ENCODE measurements at regions not wholly inside any gene's neighbourhood (a gene's known extent, or its start where the extent isn't known, plus 50 kb on each side); places are given as distances from the start of the nearest gene placed in this dataset.

- POLR2A ChIA-PET: no interaction called here
- no peak for ATAC-seq
- CTCF ChIA-PET (ENCODE audit: low intra/inter-chr PET ratio, low total read pairs): no interaction called here
- Histone ChIP-seq H3K4me3 (replicated peaks in 1 of 3; ENCODE audit: insufficient read depth in 1 of 3, low read depth in 2 of 3, low read length in 3 of 3) (no peak overlapping the region), H3K9ac (ENCODE audit: insufficient read depth, low read depth, low read length) (no peak overlapping the region), H4K20me1 (ENCODE audit: insufficient read depth, low read length) (no peaks in the 10 kb centered on the region), H3K27me3 (ENCODE audit: control insufficient read depth in 1 of 2, insufficient read depth in 2 of 2, low read length in 2 of 2) (no peaks in the 10 kb centered on the region; a peak in 1 of 5 replicates), H3K9me3 (ENCODE audit: low read length) (no peaks in the 10 kb centered on the region), H3K79me2 (ENCODE audit: insufficient read depth, low read length) (no peaks in the 10 kb centered on the region), H3K4me2 (ENCODE audit: low read depth, low read length) (no peak overlapping the region), H2AFZ (ENCODE audit: low read length) (no peak overlapping the region), H3K27ac (ENCODE audit: extremely low read length, insufficient read depth, low read length) (no peak overlapping the region), H3K36me3 (replicated peaks in 1 of 2; ENCODE audit: control insufficient read depth in 1 of 2, insufficient read depth in 2 of 2, low read length in 2 of 2) (no peaks in the 10 kb centered on the region), H3K4me1 (ENCODE audit: insufficient read depth, low read length) (no peaks in the 10 kb centered on the region)
- no TSS peak for BruUV-seq (replicated peaks)
- FAIRE-seq: no peak
- in situ Hi-C loops (cut with HindIII; ENCODE audit: extremely low pct_ligation_motif_present, low pct_unique_long_range_greater_than_20kb): no loop called here
- DNase-seq (ENCODE audit: low spot score): no peak
- 14% methylated on average over 4 of the region's 4 CpGs for WGBS (ENCODE audit: low lambda C conversion rate)
- intact Hi-C loops (cut with micrococcal nuclease; ENCODE audit: unreplicated experiment): no loop called here
- TF ChIP-seq MTA1 (CRISPR knock-in tag; IDR thresholded peaks at IDR 0.05; ENCODE audit: borderline replicate concordance): no peak
- TF ChIP-seq RARG (CRISPR knock-in tag; IDR thresholded peaks at IDR 0.05; ENCODE audit: low read depth): no peak
- TF ChIP-seq FOSL2 (CRISPR knock-in tag; IDR thresholded peaks at IDR 0.05): no peak
- TF ChIP-seq MEF2D (CRISPR knock-in tag; IDR thresholded peaks at IDR 0.05): no peak
- no peak for TF ChIP-seq RAD21 (CRISPR knock-in tag; IDR thresholded peaks at IDR 0.05)
- no peak for TF ChIP-seq MED1 (CRISPR knock-in tag; IDR thresholded peaks at IDR 0.05)
- TF ChIP-seq RORA (CRISPR knock-in tag; IDR thresholded peaks at IDR 0.05): no peak
- no peak for TF ChIP-seq ZNF569 (CRISPR knock-in tag; IDR thresholded peaks at IDR 0.05; ENCODE audit: borderline replicate concordance)
- no peak for TF ChIP-seq BRD4 (CRISPR knock-in tag; IDR thresholded peaks at IDR 0.05)
- TF ChIP-seq ESRRA (CRISPR knock-in tag; IDR thresholded peaks at IDR 0.05; ENCODE audit: low read depth): no peak
- TF ChIP-seq IKZF4 (CRISPR knock-in tag; IDR thresholded peaks at IDR 0.05; ENCODE audit: borderline replicate concordance, low read depth, not compliant biosample characterization): no peak
- no peak for TF ChIP-seq RXRB (CRISPR knock-in tag; IDR thresholded peaks at IDR 0.05; ENCODE audit: borderline replicate concordance)
- no peak for TF ChIP-seq SIN3A (IDR thresholded peaks at IDR 0.05; ENCODE audit: borderline replicate concordance, low read depth, low read length)
- TF ChIP-seq MIXL1 (CRISPR knock-in tag; IDR thresholded peaks at IDR 0.05): no peak
- no peak for TF ChIP-seq ZNF883 (CRISPR knock-in tag; IDR thresholded peaks at IDR 0.05; ENCODE audit: not compliant biosample characterization)
- TF ChIP-seq HNF1B (CRISPR knock-in tag; IDR thresholded peaks at IDR 0.05): no peak
Measured at GRCh38 chr4:127558088-127558487, 74.7 kb upstream of the INTU start.
